Skeletal muscle tissue (tissue), 3 donors: ENCODE measurements at regions not wholly inside any gene's neighbourhood (a gene's known extent, or its start where the extent isn't known, plus 50 kb on each side); places are given as distances from the start of the nearest gene placed in this dataset.
"Not testable (repeated sequence)": the region's sequence is repeated elsewhere in the genome, so short reads cannot be mapped to it uniquely, and the experiment has no call there.

ENCODE experiments used
- H3K27ac ChIP-seq: one replicate; pipeline ENCODE4 v1.7.0; 2013; ENCODE audit warnings: mild to moderate bottlenecking, low read depth, low read length, inconsistent platforms
- H3K27me3 ChIP-seq, 3 donors: one replicate each; pipeline ENCODE4 v1.7.0; 2013; ENCODE audit warnings: low read length in 3 of 3; ENCODE audit not compliant: control insufficient read depth in 3 of 3, insufficient read depth in 3 of 3
- H3K36me3 ChIP-seq, 3 donors: one replicate each; pipeline ENCODE4 v1.7.0; 2013; ENCODE audit warnings: low read length in 3 of 3; ENCODE audit not compliant: control insufficient read depth in 3 of 3, insufficient read depth in 3 of 3
- H3K4me1 ChIP-seq, 3 donors: one replicate each; pipeline ENCODE4 v1.7.0; 2013; ENCODE audit warnings: low read length in 3 of 3, mild to moderate bottlenecking in 3 of 3; ENCODE audit not compliant: control insufficient read depth in 3 of 3, insufficient read depth in 3 of 3
- H3K4me3 ChIP-seq, 3 donors: one replicate each; pipeline ENCODE4 v1.7.0; 2013; ENCODE audit warnings: low read length in 3 of 3
- H3K9ac ChIP-seq, 3 donors: one replicate each; pipeline ENCODE4 v1.7.0; 2013; ENCODE audit warnings: low read length in 3 of 3, mild to moderate bottlenecking in 3 of 3, moderate library complexity in 2 of 3, low read depth in 1 of 3
- H3K9me3 ChIP-seq, 3 donors: one replicate each; pipeline ENCODE4 v1.7.0; 2013; ENCODE audit warnings: low read length in 3 of 3; ENCODE audit not compliant: control insufficient read depth in 3 of 3
- donor health status: Osteomylitis.

GRCh38 chr5:32859211-32859641 lies 148.1 kb downstream of the NPR3 start:
- no peaks in the 10 kb centered on the region for H3K4me1 ChIP-seq
- no peak overlapping the region for H3K4me3 ChIP-seq
- peaks cover 2 to 3% (median 2%) of the 10 kb centered on the region in 3 donors for H3K9me3 ChIP-seq
- H3K36me3 ChIP-seq, result no peaks in the 10 kb centered on the region
- H3K27ac ChIP-seq, result no peak overlapping the region
- H3K27me3 ChIP-seq, result no peaks in the 10 kb centered on the region
- H3K9ac ChIP-seq, result no peak overlapping the region

- no peaks in the 10 kb centered on the region for H3K9me3 ChIP-seq
- no peak overlapping the region for H3K4me3 ChIP-seq
Observed at GRCh38 chr5:32865475-32865874, 154.4 kb downstream of the NPR3 start.

GRCh38 chr5:32866138-32866537 lies 155.0 kb downstream of the NPR3 start:
- Histone ChIP-seq H3K36me3 (no peaks in the 10 kb centered on the region), H3K9me3 (no peaks in the 10 kb centered on the region), H3K4me1 (no peaks in the 10 kb centered on the region), H3K27ac (no peak overlapping the region), H3K9ac (no peak overlapping the region), H3K27me3 (no peaks in the 10 kb centered on the region), H3K4me3 (no peak overlapping the region)

More at GRCh38 chr5:32865475-32865874, 154.4 kb downstream of the NPR3 start:
- no peaks in the 10 kb centered on the region for H3K4me1 ChIP-seq
- no peaks in the 10 kb centered on the region for H3K27me3 ChIP-seq
- H3K36me3 ChIP-seq, result no peaks in the 10 kb centered on the region
- H3K27ac ChIP-seq, result no peak overlapping the region
- H3K9ac ChIP-seq, result no peak overlapping the region

DNA sequence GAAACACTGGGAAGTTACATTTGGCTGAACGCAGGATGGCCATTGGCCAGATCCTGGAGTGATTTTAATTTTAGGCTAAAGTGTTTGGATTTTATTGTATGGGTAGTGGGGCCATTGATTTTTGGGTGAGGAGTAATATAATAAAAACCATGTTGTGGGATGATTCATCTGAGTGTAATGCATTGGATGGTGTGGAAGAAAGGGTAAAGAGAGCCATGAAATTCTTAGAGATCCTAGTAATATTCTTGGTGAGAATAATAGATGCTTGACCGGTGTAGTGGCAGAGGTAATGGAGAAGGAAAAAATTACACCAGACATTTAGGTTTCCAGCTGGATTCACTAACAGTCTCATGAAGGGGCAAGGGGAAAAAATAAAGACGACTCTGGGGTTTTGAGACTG lies 158.1 kb downstream of the NPR3 start:
- H3K4me3 ChIP-seq, result no peak overlapping the region
- H3K4me1 ChIP-seq, result no peaks in the 10 kb centered on the region
- no peaks in the 10 kb centered on the region for H3K27me3 ChIP-seq
- no peaks in the 10 kb centered on the region for H3K9me3 ChIP-seq
- no peak overlapping the region for H3K9ac ChIP-seq
- H3K27ac ChIP-seq, result no peak overlapping the region
- no peaks in the 10 kb centered on the region for H3K36me3 ChIP-seq

- Histone ChIP-seq H3K9ac (no peak overlapping the region), H3K9me3 (peaks cover 0 to 5% (median 3%) of the 10 kb centered on the region in 3 donors), H3K27ac (no peak overlapping the region)
Observed at GRCh38 chr5:32876791-32877190, 165.7 kb downstream of the NPR3 start.

GRCh38 chr5:32879364-32879763 lies 168.2 kb downstream of the NPR3 start:
- H3K9me3 ChIP-seq, H3K4me1 ChIP-seq, H3K27ac ChIP-seq, H3K36me3 ChIP-seq, H3K4me3 ChIP-seq, H3K27me3 ChIP-seq, H3K9ac ChIP-seq: not testable (repeated sequence)

More at GRCh38 chr5:32876791-32877190, 165.7 kb downstream of the NPR3 start:
- Histone ChIP-seq H3K36me3 (no peaks in the 10 kb centered on the region), H3K4me3 (no peak overlapping the region), H3K27me3 (no peaks in the 10 kb centered on the region), H3K4me1 (no peaks in the 10 kb centered on the region)

GRCh38 chr5:32880796-32881195 lies 169.7 kb downstream of the NPR3 start:
- no peak overlapping the region for H3K27ac ChIP-seq
- H3K27me3 ChIP-seq, result no peaks in the 10 kb centered on the region
- no peaks in the 10 kb centered on the region for H3K4me1 ChIP-seq
- H3K4me3 ChIP-seq, result no peak overlapping the region
- H3K36me3 ChIP-seq, result no peaks in the 10 kb centered on the region
- H3K9me3 ChIP-seq, result peaks cover 0 to 14% (median 9%) of the 10 kb centered on the region in 3 donors
- H3K9ac ChIP-seq, result no peak overlapping the region

- Histone ChIP-seq H3K4me3 (no peak overlapping the region), H3K9me3 (peaks cover 0 to 11% (median 4%) of the 10 kb centered on the region in 3 donors), H3K27me3 (no peaks in the 10 kb centered on the region), H3K9ac (no peak overlapping the region), H3K27ac (no peak overlapping the region), H3K36me3 (no peaks in the 10 kb centered on the region), H3K4me1 (no peaks in the 10 kb centered on the region)
Observed at GRCh38 chr5:32887390-32887789, 176.3 kb downstream of the NPR3 start.

DNA sequence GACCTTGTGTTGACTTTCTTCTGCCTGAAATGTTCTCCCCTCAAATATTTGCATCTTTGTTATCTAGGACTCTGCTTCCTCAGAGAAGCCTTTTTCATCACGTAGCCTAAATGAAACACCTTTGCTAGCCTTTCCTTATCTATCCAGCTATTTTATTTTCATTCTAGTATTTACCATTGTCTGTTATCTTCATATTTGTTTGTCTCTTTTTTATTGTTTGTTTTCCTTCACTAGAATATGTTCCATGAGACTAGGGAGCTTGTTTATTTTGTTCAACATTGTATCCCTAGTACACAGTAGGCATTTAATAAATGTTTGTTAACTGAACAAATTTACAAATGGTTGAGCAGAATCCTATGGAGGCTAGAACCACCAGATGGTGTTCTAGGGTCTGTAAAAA lies 178.0 kb downstream of the NPR3 start:
- no peak overlapping the region for H3K9ac ChIP-seq
- H3K27me3 ChIP-seq, result no peaks in the 10 kb centered on the region
- H3K4me3 ChIP-seq, result no peak overlapping the region
- H3K27ac ChIP-seq, result no peak overlapping the region
- H3K4me1 ChIP-seq, result no peaks in the 10 kb centered on the region
- H3K9me3 ChIP-seq, result peaks cover 0 to 8% (median 2%) of the 10 kb centered on the region in 3 donors
- H3K36me3 ChIP-seq, result no peaks in the 10 kb centered on the region

- H3K36me3 ChIP-seq, result no peaks in the 10 kb centered on the region
- no peak overlapping the region for H3K9ac ChIP-seq
- no peak overlapping the region for H3K27ac ChIP-seq
- H3K27me3 ChIP-seq, result no peaks in the 10 kb centered on the region
- H3K4me1 ChIP-seq, result no peaks in the 10 kb centered on the region
- H3K4me3 ChIP-seq, result no peak overlapping the region
- H3K9me3 ChIP-seq, result no peaks in the 10 kb centered on the region
Observed at GRCh38 chr5:32903613-32904012, 192.5 kb downstream of the NPR3 start.

DNA sequence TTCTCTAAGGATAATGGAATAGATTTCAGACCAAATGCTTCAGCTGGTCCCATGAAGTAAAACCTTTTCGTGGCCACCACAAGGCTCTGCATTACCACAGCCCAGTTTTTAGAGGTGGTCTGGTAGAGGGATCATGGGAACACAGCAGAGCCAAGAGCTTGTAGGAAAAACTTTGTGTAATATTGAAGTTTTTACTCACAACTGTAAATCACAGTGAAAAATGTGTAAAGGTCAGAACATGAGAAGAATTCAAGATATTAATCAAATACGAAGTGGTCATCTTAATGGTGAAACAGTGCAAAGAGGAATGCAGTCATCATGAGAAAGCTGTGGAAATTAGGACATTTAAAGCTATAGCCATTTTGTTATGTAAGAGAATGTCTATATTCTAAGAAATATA lies 197.5 kb downstream of the NPR3 start:
- Histone ChIP-seq H3K27ac (no peak overlapping the region), H3K27me3 (no peaks in the 10 kb centered on the region), H3K4me1 (no peaks in the 10 kb centered on the region), H3K9me3 (no peaks in the 10 kb centered on the region), H3K9ac (no peak overlapping the region), H3K4me3 (no peak overlapping the region), H3K36me3 (no peaks in the 10 kb centered on the region)
